Caki2 (cell line): ENCODE measurements at regions not wholly inside any gene's neighbourhood (a gene's known extent, or its start where the extent isn't known, plus 50 kb on each side); places are given as distances from the start of the nearest gene placed in this dataset.

Experiments used
- DNase-seq: peaks from one replicate; pipeline ENCODE4 v3.0.0-alpha.2; 2015; ENCODE audit warnings: low read depth
- in situ Hi-C: cut with HindIII; loops from 2 replicates; pipeline ENCODE4 v1.10.0; 2016; ENCODE audit warnings: low sequenced_read_pairs, low pct_unique_long_range_greater_than_20kb, mixed read lengths

GRCh38 chr2:188819792-188820191, 154.4 kb upstream of the COL3A1 start:
- in situ Hi-C loops: no loop called here
- DNase-seq: no peak

GRCh38 chr2:188820576-188820975, 153.6 kb upstream of the COL3A1 start:
- in situ Hi-C loops: no loop called here
- DNase-seq: no peak

GRCh38 chr2:188824125-188824524, 150.0 kb upstream of the COL3A1 start:
- no peak for DNase-seq
- in situ Hi-C loops: no loop called here

DNA sequence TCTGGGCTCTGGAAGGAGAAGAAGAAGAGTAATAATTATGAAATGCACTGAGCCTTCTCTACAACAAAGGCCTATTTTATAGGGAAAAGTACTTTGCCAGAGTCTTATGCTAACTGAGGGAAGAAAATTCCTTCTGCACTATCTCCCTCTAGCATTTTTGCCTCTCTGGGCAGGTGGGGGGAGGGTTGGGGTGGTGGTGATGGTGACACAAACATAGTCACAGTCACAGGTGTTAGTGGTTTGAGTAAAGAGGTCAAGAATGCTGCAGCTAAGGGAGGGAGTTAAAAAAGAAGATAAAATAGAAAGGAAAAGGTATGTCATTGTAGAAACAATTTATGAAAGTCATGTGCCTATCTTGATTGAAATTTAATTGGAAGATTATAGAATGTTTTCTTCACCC, 140.8 kb upstream of the COL3A1 start:
- in situ Hi-C loops: no loop called here
- no peak for DNase-seq

DNA sequence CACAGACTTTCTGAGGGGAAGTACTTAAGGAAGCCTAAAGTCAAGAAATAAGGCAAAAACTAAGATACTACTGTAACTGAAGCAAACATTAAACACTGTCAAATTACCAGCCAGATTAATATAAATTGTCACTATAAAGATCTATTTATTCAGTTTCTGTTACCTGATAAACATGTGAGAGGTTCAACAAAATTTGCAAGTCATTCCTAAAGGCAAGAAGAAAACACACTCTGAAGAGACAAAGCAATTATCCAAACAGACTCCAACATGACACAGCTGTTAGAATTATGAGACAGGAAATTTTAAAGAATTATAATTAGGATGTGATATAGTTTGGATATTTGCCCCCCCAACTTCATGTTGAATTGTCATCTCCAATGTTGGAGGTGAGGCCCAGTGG, 140.4 kb upstream of the COL3A1 start:
- in situ Hi-C loops: no loop called here
- no peak for DNase-seq

DNA sequence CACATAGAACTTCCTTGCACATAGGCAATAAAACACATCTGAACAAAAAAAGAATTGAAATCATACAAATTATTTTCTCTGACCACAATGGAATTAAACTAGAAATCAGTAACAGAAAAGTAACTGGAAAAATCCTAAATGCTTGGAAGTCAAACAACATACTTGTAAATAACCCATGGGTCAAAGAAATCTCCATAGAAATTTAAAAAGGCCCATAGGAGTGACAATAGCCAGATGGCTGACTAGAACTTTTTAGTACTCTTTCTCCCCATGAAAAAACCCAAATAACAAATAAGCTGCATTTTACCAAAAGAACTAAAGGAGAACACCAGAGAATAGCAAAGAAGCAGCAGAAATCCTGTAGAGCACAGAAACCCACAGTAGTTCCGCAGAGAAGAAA, 139.2 kb upstream of the COL3A1 start:
- no peak for DNase-seq
- in situ Hi-C loops: no loop called here

DNA sequence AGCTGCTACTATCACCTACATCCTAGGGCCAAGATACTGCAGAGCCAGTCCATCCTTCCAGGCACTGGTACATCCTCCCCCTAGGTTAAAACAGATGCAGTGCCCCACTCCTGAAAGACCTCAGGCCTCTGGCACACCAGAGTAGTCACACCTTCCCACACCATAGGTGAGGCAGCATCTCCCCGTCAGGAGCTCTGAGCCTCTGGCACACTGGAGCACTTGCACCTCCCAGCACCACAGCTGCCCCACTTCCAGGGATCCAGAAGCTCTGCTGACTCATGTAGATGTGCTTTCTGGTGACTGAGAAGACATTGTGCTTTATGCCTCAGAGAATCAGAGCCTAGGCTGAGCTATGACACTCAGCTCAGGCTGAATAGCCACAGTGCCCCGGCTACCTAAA, 138.4 kb upstream of the COL3A1 start:
- in situ Hi-C loops: no loop called here
- no peak for DNase-seq

DNA sequence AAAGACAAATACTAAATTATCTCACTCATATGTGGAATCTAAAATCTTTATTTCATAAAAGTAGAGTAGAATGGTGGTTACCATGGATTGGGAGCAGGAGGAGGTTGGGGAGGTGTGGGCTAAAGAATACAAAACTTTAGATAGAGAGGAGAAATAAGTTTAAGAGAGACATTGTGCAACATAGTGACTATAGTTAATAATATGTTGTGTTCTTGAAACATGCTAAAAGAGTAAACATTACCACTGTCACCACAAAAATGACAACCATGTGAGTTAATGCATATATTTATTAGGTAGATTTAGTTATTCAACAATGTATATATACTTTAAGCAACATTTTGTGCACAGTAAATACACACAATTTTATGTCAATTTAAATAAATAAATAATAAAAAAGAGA, 128.5 kb upstream of the COL3A1 start:
- in situ Hi-C loops: no loop called here
- DNase-seq: no peak

DNA sequence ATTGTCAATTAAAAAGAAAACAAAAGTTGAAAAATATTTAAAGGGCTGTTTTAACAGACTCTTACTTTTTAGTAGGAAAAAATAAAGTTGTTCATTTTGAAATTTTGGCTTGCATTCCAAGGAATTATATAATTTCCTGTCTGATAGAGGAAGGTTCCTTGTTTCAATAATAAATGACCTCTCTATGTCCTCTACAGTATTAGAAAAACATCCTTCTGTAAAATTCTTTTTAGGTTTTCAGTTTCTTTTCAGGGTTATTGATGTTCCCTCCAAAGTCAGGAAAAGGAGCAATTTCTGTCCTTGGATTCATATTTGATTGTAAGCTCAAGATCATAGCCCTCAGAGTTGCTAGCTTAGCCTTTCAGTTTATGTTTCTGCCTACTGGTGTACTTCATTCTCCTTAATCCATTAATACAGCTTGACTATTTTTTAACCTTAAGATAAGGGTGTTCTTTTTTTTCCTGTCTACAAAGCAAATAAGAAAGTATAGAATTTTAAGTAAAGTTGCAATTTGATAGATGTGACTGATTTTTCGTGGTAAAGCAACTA, 125.2 kb upstream of the COL3A1 start:
- in situ Hi-C loops: no loop called here
- no peak for DNase-seq

DNA sequence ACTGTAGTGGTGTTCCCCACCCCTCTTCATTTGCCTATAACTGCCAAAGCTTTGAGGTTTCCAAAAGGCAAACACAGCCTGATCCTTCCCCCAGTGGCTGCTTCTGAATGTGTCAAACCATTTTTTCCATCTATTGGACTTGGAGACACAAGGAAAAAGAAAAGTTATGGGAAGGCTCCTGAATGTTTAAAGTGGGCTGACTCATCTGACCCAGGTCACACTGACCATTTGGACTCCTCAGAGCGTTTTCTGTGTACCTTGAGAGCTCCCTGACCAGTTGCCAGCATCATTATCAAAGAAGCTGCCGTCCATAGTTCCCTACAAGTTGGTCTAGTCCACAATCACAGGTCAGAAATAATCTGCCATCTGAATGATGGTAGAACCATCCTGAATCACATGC, 123.4 kb upstream of the COL3A1 start:
- in situ Hi-C loops: no loop called here
- no peak for DNase-seq

- no peak for DNase-seq
These were observed 122.9 kb upstream of the COL3A1 start for GRCh38 chr2:188851311-188851710.

DNA sequence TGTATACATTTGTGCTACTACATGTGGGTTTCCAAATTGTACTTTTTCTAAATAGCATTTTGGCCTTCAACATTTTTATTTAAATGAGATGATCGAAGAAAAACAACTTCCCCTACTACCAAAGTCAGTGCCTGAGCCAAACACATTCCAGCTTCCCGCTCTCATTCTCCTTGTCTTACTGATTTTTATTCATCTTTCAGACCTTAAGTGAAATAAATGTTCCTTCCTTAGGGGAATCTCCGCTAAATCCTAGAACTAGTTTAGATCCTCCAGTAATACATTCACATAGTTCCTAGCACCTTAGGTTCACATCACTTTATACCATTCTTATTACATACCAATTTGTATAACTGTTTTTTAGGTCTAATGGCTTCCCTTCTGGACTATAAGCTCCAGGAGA, 122.3 kb upstream of the COL3A1 start:
- no peak for DNase-seq
- in situ Hi-C loops: no loop called here

More at GRCh38 chr2:188851311-188851710, 122.9 kb upstream of the COL3A1 start:
- in situ Hi-C loops: no loop called here

DNA sequence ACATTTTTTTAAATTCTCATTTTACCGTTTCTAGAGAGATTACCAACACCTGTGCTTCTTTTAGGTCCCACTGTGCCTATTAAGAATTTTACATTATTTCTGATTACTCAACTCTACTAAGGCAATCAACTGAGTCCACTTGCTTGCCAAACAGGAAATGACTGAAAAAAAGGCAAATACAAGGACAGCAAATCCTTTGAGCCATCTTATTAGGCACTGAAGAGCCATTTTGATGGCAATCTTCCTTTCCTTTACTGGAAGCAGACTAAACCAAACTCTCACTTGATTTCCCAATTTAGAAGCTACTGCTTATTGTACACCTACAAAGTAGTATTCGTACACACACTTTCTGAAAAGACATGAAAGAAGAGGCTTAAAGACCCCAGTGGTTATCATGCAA, 121.4 kb upstream of the COL3A1 start:
- no peak for DNase-seq
- in situ Hi-C loops: no loop called here

- in situ Hi-C loops: no loop called here
- no peak for DNase-seq
These were observed 120.9 kb upstream of the COL3A1 start for GRCh38 chr2:188853307-188853706.

- in situ Hi-C loops: no loop called here
- DNase-seq: no peak
These were observed 108.5 kb upstream of the COL3A1 start for GRCh38 chr2:188865681-188866080.

DNA sequence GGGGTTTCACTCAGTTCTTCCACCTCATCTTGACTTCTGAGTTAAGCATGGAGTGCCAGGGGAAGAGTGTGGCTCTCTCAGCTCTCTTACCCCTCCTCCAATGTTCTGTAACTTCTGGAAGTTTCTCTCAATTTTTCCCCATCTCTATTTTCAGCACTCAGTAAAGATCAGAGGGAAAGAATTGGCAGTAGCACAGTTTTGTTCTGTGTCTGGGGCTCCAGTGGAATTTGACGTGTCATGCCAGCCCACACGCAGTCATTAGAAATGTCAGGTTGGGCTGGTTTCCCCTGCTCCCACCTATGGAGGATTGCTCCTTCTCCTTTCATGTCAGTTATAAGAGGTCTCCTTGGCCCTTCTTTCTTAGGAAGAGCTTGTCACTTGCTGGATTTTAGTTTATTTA, 104.6 kb upstream of the COL3A1 start:
- in situ Hi-C loops: no loop called here

GRCh38 chr2:188870289-188870688, 103.9 kb upstream of the COL3A1 start:
- in situ Hi-C loops: no loop called here
- DNase-seq: no peak

More for the DNA sequence above, 104.6 kb upstream of the COL3A1 start:
- DNase-seq: no peak

DNA sequence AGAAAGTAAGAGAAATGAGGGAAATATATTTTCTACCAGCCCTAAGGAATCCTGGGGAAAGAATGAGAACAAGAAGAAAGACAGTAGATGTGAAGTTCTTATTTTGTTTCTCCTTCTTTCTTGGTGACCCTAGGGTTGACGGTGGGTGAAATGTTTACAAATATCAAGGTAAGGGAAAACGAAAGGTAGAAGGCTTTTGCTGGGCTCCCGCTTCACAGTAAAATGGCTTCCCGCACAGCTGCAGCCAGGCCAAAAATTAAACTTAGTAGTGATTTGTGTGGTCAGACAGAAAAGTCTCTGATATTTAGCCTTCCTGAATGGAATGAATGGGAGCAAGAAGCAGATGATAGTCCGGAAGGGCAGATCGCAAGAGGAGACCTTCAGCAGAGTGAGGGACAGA, 99.1 kb upstream of the COL3A1 start:
- in situ Hi-C loops: no loop called here
- no peak for DNase-seq

DNA sequence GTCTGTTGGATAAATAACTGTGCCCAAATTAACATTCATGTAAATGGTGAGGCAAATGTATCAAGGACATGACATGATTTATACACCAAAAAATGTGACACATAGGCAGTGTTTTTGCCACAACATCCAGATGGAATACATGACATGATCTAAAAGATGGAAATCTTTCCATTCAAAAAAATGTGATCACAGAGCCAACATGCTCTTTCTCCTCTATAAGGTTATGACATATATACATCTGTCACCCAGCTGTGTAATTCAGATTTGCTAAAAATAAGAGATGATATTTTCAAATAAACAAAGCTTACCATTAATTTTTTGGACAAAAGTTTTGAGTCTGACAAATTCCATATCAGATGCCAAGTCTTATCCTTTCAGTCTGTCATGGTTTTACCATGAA, 95.5 kb upstream of the COL3A1 start:
- in situ Hi-C loops: no loop called here
- DNase-seq: no peak

- no peak for DNase-seq
- in situ Hi-C loops: no loop called here
These were observed 93.4 kb upstream of the COL3A1 start for GRCh38 chr2:188880740-188881139.

DNA sequence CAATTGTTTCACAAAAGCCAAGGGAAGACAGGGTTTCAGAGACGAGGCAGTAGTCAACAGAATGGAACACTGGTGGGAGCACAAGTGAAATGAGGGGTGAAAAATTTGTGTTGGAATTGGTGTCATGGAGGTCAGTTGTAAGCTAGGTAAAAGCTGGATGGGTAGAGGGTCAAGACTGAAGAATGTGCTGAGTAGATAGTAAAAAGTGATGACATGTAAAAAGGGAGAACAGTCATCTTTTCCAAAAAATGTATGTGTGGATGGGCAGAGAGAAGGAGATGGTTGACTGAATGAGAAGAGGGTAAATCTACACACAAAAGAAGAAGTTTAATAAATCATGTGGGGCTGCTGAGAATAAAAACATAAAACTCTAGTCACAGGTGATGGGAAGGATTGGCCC, 92.7 kb upstream of the COL3A1 start:
- in situ Hi-C loops: no loop called here
- no peak for DNase-seq
